T1000 (cell line): ENCODE measurements at regions not wholly inside any gene's neighbourhood (a gene's known extent, or its start where the extent isn't known, plus 50 kb on each side); places are given as distances from the start of the nearest gene placed in this dataset.
"Not testable (repeated sequence)": the region's sequence is repeated elsewhere in the genome, so short reads cannot be mapped to it uniquely, and the experiment has no call there.

Experiments
- DNase-seq: peaks from one replicate; lab custom pipeline; 2025; ENCODE audit warnings: mixed read lengths; lab: John Stamatoyannopoulos, UW

DNA sequence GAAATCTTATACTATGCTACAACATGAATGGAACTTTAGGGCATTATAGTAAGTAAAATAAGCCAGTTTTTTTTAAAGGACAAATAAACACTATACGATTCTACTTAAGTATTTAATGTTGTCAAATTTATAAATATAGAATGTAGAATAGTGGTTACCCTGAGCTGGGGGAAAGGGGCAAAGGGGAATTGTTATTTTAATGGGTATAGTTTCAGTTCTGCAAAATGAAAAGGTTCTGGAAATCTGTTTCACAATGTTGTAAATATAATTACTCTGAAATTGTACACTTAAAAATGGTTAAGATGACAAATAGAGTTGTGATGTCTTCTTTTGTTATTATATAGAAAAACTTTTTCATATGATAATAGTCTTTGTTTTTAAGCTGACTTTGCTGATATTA, 366.3 kb downstream of the MRPL39 start:
- no peak for DNase-seq

DNA sequence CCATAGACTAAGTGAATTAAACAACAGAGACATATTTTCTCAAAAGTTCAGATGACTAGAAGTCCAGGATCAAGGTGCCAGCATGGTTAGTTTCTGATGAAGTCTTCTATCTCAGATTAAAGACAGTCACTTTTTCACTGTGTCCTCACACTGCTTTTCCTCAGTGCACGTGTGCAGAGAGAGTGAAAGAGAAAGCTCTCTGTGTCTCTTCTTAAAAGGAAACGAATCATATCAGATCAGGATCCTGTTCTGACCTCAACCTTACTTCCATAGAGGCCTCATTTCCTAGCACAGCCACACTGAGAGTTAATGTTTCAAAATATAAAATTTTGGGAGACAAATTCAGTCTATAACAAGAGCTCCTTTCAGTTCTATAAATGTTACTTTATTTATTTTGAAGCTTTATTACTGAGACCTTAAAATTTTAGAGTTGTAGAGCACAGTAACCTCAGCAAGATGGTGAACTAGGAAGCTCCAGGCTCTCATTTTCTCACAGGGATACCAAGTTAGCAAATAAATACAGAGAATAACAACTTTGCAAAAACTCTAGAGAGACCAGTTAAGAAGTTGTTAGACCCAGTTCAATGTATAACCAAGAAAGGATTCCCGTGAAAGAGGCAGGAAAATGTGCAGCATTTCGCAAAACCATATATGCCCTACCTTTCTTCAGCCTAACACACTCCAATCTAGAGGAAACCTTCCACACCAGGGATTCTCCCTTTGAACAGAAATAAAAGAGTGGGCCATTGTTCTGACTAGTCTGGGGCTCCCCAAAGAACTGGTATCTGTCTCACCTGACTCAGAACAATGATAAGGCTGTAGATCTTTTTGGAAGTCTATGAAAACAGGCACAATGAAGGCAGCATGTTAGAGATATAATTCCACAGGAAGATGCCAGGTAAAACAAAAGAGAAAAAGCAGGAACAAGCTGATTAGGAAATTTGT, 372.2 kb downstream of the MRPL39 start:
- DNase-seq, result no peak

DNA sequence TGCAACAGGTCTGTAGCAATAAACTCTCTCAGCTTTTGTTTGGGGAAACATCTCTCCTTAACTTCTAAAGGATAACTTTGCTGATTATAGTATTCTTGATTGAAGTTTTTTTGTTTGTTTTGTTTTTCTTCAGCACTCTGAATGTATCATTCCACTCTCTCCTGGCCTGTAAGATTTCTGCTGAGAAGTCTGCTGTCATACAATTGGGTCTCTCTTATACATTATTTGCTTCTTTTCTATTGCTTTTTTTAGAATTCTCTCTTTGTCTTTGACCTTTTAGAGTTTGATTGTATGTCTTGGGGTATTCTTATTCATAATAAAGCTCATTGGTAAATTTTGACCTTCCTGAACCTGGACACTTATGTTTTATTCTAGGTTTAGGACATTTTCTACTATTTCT, 386.3 kb downstream of the MRPL39 start:
- DNase-seq, result no peak

DNA sequence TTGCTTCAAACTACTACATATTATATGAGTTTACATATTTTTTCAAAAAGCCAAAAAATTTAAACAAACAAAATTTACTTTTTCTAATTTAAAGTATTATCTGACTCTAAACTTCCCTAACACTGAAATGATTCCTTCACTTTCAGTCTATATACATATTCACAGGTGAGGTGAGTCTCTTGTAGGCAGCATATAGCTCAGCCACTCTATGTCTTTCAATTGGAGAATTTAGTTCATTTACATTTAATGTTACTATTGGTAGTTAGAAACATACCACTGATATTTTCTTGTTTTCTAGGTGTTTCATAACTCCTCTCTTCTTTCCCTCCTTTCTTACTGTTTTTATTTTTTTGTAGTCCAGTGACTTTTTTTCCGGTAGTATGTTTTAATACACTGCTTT, 387.1 kb downstream of the MRPL39 start:
- DNase-seq, result no peak

DNA sequence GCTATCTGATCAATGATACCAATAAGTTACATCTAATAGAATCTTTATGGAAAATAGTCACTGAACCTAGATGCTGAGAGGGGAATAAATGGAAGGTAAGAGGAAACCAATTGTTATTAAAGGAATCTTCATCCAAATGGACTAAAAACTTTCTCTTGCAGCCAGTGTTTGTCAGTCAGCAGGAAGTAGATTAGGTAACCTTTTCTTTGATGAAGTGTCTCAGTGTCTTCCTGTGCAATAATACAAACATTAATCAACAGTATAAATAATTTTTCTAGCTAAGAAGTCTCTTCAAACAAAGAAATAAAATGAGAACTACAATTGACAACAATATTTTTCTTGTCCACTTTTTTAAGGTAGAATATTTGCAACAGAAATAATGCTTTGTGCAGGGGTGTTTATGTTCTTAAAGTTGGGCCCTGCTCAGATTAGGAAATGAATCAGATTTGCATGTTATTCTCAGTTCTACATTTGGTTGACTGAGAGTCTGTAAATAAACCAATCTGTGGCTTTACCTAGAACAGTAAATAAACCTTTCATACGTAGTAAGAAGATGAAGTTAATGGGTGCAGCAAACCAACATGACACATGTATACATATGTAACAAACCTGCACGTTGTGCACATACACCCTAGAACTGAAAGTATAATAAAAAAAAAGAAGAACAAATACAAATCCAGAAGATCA, 391.4 kb downstream of the MRPL39 start:
- no peak for DNase-seq

DNA sequence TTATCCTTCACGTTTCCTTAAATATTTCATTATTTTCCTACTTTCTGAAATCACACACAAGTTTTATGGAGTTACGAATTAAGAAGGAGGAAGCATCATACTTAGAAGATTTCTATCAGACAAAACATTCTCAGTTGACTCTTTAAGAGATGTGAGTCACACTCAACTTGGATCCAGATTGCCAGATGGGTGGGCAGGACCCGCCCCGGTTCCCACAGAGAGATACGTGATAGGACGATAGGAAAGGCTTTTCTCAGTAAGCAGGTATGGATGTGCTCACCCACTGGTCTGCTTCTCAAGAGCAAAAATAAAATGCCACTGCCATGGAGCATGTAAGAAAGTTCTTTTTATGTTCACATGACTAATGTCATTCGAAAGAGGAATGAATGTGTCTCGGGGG, 392.6 kb downstream of the MRPL39 start:
- no peak for DNase-seq

DNA sequence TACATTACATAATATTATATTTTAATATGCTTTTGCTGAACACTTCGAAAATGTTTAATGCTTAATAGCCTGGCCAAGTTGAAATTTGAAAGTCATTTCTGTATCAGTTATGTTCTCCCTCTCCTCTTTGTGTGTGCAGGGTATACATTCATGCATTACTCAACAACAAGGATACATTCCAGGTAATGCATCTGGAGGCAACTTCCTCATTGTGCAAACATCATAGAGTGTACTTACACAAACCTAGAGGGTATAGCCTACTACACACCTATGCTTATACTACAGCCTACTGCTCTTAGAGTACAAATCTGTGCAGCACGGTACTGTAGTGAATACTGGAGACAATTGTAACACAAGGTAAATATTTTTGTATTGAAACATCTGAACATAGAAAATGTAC, 407.3 kb downstream of the MRPL39 start:
- no peak for DNase-seq

DNA sequence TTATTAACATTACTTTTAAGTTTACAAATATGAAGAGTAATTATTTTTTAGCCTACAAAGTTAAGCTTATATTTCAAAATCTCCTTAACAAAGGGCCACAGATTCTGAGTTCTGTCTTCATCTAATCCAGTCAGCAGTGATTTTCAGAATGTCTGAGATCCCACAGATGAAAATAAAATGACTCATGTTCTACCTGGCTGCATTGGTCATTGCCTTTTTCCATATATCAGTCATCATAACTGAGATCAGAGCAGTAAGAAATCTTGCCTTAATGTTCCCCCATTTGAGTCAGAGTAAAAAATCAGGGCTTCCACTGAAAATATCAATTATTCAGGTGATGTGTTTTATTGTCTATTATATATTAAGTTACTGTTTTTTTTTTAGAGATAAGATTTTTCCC, 416.1 kb downstream of the MRPL39 start:
- no peak for DNase-seq

DNA sequence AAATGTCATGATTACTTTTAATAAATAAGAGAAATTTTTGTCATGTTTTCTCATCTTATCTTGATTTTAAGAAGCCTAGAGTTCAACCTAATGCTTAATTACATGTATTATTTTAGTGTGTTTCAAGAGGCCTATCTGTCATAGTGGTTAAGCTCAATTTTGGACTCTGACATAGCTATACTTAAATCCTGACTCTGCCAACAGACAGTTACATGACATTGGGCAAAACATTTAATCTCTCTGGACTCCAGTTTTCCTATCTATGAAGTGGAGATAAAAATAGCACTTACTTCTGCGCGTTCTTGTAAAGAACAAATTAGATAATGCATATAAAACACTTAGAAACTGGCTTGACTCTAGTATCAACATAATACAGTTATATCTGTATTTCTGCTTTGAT, 417.8 kb downstream of the MRPL39 start:
- no peak for DNase-seq

DNA sequence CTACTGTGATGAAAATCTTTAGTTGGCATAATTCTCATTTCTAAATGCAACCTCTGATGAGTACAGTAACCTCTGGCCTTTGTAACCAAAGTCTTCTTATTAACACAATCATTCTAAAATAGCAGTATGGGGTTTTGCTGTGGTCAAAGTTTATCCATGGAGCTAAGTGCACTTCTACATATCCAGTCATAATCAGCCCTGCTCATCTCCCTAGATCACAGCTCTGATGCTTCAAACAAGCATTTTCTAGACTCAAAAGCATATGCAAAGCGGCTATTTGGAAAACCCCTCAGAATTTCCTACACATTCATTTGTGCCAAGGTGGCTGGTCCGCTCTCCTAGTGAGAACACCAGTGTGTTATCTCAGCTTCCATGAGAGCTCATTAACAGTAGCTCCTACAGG, 418.6 kb downstream of the MRPL39 start:
- no peak for DNase-seq

DNA sequence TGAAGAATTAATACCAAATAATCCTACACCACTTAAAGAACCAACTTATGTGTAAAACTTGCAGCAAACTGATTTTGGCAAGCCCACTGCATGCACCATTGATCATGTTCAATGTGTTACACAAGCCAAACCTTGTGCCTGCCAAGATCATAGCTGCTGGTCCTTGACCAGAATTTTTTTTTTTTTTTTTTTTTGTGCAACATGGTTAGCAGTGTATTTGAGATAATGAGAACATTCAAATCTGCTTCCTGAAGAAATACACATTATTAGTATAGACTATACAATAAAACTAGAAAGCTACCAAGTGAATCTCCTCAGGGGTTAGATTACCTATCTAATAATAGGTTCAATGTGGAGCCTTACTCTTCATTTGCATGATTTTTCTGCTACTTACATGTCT, 421.0 kb downstream of the MRPL39 start:
- DNase-seq, result no peak

DNA sequence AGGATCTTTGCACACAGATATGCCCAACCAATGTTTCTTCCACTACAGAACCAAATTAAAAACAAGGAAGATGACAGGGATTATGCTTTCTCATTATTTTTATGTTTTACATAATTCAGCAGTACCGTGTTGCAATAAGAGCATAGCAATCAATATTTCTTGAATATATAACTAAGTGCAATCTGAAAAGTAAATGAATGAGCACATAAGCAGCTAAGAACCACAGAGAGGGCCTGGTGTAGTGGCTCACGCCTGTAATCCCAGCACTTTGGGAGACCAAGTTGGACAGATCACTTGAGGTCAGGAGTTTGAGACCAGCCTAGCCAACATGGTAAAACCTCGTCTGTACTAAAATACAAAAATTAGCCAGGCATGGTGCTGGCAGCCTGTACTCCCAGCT, 423.7 kb downstream of the MRPL39 start:
- no peak for DNase-seq

DNA sequence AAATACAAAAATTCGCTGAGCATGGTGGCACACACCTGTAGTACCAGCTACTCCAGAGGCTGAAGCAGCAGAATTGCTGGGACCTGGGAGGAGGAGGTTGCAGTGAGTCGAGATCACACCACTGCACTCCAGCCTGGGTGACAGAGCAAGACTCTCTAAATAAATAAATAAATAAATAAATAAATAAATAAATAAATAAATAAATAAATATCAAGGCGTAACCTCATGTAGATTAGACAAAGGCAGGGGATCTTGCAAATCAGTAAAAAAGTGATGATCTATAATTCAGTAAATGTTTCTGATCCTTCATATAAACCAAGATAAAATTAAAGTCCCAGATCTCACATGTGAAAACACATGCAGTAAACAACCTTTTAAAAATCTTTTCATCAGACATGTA, 425.6 kb downstream of the MRPL39 start:
- not testable (repeated sequence) for DNase-seq

DNA sequence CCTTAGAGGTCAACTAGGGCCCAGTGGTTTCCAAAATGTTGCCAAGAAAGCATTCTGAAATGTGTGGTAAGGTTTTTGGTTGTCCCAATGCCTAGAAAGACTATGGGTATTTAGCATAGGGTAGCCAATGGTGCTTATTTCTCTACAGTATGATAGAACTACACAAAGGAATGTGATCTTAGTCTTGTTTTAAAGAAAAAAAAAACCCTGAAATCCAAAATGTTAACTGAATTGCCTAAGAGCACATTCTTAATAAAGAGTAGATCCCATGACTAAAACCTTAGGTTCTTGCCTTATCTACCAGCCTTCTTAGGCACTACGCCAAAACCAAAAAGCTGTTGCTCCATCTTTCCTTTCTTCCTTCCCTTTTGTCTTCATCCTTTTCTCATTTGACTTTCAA, 428.2 kb downstream of the MRPL39 start:
- no peak for DNase-seq

DNA sequence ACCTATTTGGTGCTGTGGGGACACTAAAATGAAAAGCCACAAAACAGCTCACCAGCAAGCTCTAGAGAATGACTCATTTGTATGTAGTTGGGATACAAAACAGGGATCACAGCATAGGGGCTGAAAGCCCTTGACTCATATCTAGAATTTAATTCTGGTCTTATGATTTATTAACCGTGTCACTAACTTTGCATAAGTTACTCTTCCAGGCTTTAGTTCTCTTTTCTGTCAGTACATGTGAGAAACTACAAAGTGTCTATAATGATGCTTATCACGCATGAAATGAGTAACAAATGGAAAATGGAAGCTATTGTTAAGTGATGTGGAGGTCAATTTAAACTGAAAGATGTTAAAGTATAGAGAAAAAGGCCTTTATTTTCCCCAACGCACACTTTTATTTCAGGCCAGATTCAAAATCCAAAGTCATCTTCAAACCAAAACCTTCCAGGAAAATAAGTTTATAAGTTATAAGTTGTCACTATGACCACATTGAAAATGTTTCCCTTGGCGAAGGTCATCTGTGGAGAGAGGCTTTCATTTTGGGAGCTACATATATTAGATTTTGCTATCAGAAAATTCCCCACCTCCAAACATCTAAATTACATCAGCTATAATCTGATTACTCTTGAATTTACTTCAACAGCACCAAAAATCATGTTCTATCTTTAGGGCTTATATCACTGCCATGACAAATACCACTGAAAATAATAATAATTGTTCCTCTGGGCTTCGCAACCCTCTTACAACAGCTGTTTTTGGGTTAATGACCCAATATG, 430.5 kb downstream of the MRPL39 start:
- no peak for DNase-seq

DNA sequence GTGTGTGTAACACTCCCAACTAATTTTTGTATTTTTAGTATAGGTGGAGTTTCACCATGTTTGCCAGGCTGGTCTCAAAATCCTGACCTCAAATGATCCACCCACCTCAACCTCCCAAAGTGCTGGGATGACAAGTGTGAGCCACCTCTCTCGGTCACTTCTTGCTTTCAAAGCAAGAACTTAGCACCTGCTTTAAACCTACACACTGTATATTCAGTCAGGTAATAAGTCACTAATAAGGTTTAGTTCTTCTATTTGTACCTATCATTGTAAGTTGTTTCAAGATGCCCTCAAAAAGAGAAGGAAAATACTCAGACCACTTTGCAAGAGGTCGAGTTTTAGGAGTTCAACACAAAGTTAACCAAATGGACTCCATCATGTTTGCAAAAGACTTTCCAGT, 431.3 kb downstream of the MRPL39 start:
- no peak for DNase-seq

DNA sequence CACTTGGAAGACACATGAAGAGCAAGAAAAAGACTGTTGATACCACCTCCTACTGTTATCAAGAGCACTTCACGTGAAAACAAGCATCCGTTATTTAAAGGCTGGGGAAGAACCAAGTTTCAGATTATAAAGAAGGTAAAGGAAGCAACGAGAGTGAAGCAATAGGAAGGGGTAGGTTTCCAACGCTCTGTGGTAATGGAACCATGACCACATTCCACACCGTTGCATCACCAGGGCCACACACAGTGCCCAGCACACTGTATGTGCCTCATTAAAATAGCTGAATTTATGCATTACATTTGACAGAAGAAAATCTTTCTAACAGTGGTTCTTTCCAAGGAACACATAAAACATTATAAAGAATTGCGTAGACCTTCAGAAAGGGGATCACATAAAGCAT, 435.8 kb downstream of the MRPL39 start:
- peak; percentile 15 for DNase-seq

DNA sequence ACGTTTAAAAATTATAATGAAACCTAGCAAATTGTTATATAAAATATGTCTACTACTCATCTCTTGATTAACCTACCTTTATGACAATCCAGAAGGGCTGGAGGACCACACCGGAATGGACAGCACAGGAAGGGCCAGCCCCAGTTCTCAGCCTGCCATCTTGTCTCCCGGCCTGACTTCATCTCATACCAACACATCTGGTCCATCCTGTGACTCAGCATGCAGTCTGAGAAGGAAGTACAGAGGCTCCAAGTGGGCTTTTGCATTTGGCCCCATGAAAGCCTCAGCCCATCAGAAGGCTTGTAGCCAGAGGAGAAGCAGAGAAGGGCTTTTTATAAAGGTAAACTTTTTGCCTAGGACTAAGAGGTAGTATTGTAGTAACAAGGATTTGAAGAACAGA, 436.6 kb downstream of the MRPL39 start:
- no peak for DNase-seq

DNA sequence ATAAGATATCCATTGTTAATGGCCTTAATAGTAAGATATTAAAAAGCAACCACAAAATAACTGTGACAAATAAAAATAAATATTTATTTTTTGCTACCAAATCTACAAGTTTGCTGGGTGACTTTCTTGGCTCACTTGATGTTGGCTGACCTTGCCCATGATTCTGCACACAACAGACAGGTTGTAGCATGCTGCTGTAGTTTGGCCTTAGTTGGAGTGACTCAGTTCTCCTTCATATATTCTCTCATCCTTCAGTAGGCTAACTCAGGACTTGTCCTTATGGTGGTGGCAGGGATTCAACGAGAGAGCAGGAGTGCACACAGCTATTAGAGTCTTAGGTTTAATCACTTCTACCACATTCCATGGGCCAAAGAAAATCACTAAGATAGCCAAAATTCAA, 437.9 kb downstream of the MRPL39 start:
- DNase-seq, result no peak

DNA sequence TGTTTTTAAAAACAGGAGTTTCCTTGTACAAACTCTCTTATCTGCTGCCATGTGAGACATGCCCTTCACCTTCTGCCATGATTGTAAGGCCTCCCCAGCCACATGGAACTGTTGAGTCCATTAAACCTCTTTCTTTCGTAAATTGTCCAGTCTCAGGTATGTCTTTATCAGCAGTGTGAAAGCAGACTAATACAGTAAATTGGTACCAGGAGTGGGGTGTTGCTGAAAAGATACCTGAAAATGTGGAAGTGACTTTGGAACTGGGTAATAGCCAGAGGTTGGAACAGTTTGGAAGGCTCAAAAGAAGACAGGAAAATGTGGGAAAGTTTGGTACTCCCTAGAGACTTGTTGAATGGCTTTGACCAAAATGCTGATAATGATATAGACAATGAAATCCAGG, 440.4 kb downstream of the MRPL39 start:
- DNase-seq, result not testable (repeated sequence)

DNA sequence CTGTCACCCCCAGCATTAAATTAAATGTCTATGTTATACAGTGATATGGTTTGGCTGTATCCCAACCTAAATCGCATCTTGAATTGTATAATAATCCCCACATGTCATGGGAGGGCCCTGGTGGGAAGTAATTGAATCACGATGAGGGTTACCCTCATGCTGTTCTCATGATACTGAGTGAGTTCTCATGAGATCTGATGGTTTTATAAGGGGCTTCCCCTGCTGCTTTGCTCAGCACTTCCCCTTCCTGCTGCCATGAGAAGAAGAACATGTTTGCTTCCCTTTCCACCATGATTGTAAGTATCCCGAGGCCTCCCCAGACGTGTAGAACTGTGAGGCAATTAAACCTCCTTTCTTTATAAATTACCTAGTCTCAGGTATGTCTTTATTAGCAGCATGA, 445.7 kb downstream of the MRPL39 start:
- no peak for DNase-seq

DNA sequence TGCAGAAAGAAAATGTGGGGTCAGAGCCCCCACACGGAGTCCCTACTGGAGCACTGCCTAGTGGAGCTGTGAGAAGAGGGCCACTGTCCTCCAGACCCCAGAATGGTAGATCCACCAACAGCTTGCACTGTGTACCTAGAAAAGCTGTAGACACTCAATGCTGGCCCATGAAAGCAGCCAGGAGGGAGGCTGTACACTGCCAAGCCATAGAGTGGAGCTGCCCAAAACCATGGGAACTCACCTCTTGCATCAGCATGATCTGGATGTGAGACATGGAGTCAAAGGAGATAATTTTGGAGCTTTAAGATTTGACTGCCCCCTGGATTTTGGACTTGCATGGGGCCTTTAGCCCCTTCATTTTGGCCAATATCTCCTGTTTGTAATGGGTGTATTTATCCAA, 452.3 kb downstream of the MRPL39 start:
- DNase-seq, result not testable (repeated sequence)

DNA sequence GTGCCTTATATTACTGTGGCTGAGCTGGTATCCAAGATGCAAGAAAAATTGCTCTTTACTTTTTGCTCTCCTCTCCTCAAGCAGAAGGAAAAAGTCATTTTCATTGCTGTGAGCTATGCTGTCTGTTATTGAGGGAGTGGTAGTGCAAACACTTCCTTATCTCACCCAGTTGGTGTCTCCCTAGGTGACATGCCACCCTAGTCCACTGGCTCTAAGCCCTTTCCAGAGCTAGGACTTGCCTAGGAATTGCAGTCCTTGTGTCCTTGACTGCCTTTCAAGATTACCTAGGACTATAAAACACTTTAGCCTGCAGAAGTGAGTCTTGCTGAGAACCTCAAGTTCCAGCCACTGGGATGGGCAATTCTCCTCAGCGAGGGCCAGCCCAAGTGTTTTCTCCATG, 458.3 kb downstream of the MRPL39 start:
- no peak for DNase-seq
